ENCODE measurements at regions not wholly inside any gene's neighbourhood (a gene's known extent, or its start where the extent isn't known, plus 50 kb on each side); places are given as distances from the start of the nearest gene placed in this dataset.

DNA sequence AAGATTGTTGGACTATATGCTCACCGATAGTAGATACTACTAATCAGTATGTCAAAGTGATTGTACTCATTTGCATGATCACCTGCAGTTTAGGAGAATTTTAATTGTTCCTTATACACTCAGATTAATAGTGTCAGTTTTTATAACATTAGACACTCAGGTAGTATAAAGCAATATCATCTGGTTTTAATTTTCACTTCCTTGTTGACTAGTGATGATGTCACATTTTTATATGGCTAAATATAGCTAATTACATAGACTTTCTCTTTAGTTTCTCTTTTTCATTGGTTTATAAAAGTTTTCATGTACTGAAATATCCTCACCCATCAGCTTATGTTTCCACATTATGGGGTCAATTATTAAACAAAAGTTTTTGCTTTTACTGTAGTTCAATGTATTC lies 1332.4 kb upstream of the ADGRL2 start:
- DNase-seq, result no peak
- H3K4me1 ChIP-seq, result no peaks in the 10 kb centered on the region
- H3K27ac ChIP-seq, result no peak overlapping the region
- TF ChIP-seq, protein P1, sequence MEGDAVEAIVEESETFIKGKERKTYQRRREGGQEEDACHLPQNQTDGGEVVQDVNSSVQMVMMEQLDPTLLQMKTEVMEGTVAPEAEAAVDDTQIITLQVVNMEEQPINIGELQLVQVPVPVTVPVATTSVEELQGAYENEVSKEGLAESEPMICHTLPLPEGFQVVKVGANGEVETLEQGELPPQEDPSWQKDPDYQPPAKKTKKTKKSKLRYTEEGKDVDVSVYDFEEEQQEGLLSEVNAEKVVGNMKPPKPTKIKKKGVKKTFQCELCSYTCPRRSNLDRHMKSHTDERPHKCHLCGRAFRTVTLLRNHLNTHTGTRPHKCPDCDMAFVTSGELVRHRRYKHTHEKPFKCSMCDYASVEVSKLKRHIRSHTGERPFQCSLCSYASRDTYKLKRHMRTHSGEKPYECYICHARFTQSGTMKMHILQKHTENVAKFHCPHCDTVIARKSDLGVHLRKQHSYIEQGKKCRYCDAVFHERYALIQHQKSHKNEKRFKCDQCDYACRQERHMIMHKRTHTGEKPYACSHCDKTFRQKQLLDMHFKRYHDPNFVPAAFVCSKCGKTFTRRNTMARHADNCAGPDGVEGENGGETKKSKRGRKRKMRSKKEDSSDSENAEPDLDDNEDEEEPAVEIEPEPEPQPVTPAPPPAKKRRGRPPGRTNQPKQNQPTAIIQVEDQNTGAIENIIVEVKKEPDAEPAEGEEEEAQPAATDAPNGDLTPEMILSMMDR (IDR thresholded peaks at IDR 0.05), result no peak
- no peak overlapping the region for H3K4me3 ChIP-seq
- H3K9me3 ChIP-seq, result no peaks in the 10 kb centered on the region
- intact Hi-C loops (cut with DNase I; ENCODE audit: low total_unique reads), result no loop called here
- no peaks in the 10 kb centered on the region for H3K36me3 ChIP-seq
- no peaks in the 10 kb centered on the region for H3K27me3 ChIP-seq

DNA sequence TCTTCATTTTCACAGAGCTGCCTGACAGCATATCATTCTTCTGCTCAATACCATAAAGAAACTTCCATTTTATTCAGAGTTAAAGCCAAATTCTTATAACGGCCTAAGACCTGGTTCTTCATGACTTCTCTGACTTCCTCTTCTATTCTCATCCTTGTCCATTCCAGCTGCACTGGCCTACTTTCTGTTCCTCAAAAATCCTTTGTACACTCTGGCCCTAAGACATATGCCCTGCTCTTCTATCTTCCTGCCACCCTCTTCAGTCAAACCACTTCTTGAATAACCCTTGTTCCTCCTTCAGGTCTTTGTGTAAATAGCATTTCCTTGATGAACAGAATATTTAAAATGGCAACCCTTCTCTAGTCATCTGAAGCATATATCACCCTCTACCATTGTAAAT lies 1338.7 kb upstream of the ADGRL2 start:
- TF ChIP-seq, protein P1 (IDR thresholded peaks at IDR 0.05), result no peak
- intact Hi-C loops (cut with DNase I; ENCODE audit: low total_unique reads), result no loop called here
- Histone ChIP-seq H3K4me3 (no peak overlapping the region), H3K9me3 (no peaks in the 10 kb centered on the region), H3K4me1 (no peaks in the 10 kb centered on the region), H3K27ac (no peak overlapping the region), H3K27me3 (no peaks in the 10 kb centered on the region), H3K36me3 (no peaks in the 10 kb centered on the region)
- no peak for DNase-seq

DNA sequence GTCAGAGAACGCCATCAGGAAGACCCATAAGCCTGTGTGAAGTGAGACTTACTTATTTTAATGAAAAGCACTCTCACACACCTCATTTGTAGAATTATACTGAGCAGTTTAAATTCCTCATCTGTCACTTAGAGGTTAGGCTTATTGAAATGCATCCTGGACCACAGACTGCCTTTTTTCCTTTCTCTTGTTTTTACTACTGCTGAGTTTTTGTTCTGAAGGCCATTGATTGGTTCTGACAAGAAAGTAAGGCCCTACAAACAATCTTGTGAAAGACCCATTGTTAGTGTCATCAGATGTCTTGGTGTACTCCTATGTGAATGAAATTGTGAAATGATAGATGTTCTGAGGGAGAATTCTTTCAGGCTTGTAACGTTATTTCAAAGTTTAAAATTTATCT lies 1343.3 kb upstream of the ADGRL2 start:
- H3K27me3 ChIP-seq, result no peaks in the 10 kb centered on the region
- DNase-seq, result no peak
- no peaks in the 10 kb centered on the region for H3K36me3 ChIP-seq
- H3K4me1 ChIP-seq, result no peaks in the 10 kb centered on the region
- TF ChIP-seq, protein P1 (IDR thresholded peaks at IDR 0.05), result no peak
- H3K27ac ChIP-seq, result no peak overlapping the region
- intact Hi-C loops (cut with DNase I; ENCODE audit: low total_unique reads), result no loop called here
- no peaks in the 10 kb centered on the region for H3K9me3 ChIP-seq
- no peak overlapping the region for H3K4me3 ChIP-seq

DNA sequence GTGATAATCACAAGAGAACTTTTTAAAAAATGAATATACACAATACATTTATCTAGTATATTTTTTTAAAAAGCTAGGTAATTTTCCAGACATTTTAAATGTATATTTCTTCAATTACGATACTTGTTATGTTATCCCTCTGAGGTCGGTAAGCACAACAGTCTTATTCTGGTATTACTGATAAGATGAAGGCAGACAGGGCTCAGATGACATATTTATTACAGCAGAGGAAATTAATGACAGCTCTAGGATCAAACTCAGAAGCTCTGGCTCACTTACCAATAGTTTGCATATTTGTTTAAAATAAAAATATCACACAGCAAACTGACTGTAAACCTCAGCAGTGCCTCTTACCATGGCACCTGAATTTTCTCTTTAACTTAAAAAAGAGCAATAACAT lies 1347.0 kb upstream of the ADGRL2 start:
- no peaks in the 10 kb centered on the region for H3K4me1 ChIP-seq
- H3K27me3 ChIP-seq, result no peaks in the 10 kb centered on the region
- intact Hi-C loops (cut with DNase I; ENCODE audit: low total_unique reads), result no loop called here
- H3K27ac ChIP-seq, result no peak overlapping the region
- H3K9me3 ChIP-seq, result no peaks in the 10 kb centered on the region
- no peaks in the 10 kb centered on the region for H3K36me3 ChIP-seq
- H3K4me3 ChIP-seq, result no peak overlapping the region
- DNase-seq, result no peak
- TF ChIP-seq, protein P1 (IDR thresholded peaks at IDR 0.05), result no peak

DNA sequence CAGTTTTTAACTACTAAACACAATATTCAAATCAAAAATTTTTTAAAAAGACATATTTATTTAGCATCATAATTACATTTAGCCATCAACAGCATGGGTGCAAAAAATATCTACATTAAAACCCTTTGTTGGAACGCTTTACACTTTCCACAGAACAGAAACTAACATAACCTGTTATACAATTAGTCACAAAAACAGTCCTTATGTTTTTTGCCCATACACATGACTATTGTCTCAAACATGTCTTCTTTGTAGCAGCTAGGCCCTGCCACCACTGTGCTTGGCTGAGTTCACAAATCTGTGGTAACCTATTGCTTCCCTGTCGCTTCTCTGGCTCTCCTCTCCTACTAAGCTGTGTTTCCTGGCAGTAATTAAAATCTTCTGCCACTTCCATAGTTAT lies 1350.0 kb upstream of the ADGRL2 start:
- Histone ChIP-seq H3K27ac (no peak overlapping the region), H3K4me3 (no peak overlapping the region), H3K27me3 (no peaks in the 10 kb centered on the region), H3K36me3 (no peaks in the 10 kb centered on the region), H3K9me3 (no peaks in the 10 kb centered on the region), H3K4me1 (no peaks in the 10 kb centered on the region)
- DNase-seq, result no peak
- intact Hi-C loops (cut with DNase I; ENCODE audit: low total_unique reads), result no loop called here
- TF ChIP-seq, protein P1 (IDR thresholded peaks at IDR 0.05), result no peak

DNA sequence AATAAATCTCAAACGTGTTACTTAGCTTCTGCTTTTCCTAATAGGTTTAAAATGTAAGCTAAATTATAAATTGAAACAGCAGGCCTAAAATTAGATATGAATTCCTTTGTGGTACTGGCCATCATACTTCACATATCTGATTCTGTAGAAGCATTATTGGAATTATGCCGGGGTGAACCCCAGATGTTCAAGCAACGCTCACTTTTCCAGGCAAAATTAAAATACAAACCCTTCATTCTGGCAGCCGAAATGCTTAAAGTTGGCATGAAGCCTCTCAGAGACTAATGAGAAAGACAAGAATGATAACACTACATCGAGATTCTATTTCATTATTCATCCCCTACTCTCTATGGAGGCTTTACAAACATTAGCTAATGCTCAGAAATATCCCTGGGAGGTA lies 1352.7 kb upstream of the ADGRL2 start:
- H3K27me3 ChIP-seq, result no peaks in the 10 kb centered on the region
- H3K4me3 ChIP-seq, result no peak overlapping the region
- H3K4me1 ChIP-seq, result no peaks in the 10 kb centered on the region
- TF ChIP-seq, protein P1 (IDR thresholded peaks at IDR 0.05), result no peak
- intact Hi-C loops (cut with DNase I; ENCODE audit: low total_unique reads), result no loop called here
- H3K9me3 ChIP-seq, result no peaks in the 10 kb centered on the region
- DNase-seq, result no peak
- H3K27ac ChIP-seq, result no peak overlapping the region
- no peaks in the 10 kb centered on the region for H3K36me3 ChIP-seq

Measured in tibial artery (tissue), 4 donors.